ENCODE measurements at regions not wholly inside any gene's neighbourhood (a gene's known extent, or its start where the extent isn't known, plus 50 kb on each side); places are given as distances from the start of the nearest gene placed in this dataset.

DNA sequence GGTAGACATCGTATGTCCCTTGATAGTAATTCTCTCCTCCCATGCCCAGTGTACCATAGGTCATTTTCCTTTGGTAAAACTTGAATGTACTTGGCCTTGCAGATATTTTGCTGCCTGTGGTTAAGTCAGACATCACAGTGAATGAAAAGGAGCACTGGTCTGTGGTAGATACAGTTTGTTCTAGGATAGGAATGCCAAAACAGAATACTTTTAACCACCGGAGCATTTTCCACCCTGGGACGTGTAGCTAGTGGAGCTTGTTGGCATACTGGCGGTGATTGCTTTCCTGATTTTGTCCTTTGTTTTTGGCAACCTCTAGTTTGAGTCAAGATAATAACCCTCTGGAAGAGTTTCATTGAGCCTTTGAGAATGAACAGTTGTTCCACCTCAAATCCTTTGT lies 92.0 kb upstream of the BMPER start:
- no peak for DNase-seq (ENCODE audit: low spot score)

DNA sequence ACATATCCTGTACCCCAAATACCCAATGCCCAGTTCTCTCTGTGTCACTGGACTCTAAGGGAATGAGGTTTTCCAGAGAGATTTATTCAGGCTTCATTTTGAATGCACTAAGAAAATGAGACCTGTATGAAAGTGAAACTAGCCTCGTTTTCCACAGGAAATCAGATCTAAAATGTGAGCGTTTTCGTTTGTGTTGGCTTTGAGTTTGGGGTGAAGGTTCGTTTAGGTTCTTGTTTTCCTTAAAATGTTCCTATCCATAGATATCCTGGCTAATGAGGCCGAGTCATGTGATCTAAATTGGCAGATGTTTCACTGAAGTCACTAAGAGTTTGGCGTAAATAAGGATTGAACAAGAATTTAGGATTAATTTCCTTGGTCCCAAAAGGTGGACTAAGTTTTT lies 90.9 kb upstream of the BMPER start:
- DNase-seq (ENCODE audit: low spot score): no peak

DNA sequence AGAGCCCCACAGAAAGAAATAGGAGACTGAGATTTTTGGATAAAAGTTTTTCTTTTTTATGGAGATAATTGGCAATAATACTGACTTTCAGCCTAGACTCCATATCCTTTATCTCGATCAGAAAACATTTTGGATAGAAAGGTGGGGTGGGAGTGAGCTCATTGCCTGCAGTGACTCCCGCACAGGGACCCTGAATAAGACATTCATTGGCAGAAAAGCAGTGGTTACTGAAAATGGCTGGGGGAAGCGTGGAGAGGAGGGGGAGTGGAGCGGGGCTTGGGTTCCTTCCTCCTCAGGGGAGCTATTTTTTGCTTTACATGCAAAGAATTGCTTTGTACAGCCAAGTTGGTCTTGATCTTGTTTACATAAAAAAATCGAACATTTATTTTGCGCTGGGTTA lies 90.4 kb upstream of the BMPER start:
- DNase-seq (ENCODE audit: low spot score): no peak

DNA sequence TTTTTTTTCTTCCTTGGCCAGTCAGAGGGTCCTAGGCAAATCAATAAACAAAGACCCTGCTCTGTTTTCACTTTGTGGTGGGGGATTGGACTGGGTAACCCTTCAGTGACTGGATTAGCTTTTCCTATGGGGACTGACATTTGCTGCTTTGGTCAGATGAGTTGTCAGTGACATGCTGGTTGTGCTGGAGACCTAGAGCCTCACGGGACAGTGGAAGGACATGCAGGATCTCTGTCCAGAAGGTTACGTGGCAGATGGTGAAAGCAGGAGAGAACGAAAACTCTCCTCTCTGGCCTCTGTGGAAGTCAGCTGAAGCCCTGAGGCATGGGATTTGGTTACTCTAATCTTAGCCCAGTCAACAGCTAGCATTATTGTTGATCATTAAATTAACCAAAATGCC lies 90.0 kb upstream of the BMPER start:
- DNase-seq (ENCODE audit: low spot score): no peak

DNA sequence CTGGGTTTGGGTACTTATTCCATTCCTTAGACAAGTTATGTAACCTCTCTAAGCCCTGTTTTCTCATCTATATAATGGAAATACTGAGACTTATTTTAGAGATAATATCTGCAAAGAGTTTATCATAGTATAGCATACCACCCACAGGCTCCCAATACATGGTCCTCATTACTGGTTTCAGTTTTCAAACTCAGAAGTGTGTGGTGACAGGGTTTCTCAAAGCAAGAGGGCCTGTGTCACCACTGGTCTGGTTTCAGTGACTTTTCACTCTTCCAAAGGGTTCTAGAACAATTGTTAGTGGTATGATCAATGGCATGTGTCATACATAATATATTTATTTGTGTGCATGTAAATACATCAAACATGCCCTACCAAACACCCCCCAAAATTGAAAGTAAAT lies 89.2 kb upstream of the BMPER start:
- DNase-seq (ENCODE audit: low spot score): no peak

DNA sequence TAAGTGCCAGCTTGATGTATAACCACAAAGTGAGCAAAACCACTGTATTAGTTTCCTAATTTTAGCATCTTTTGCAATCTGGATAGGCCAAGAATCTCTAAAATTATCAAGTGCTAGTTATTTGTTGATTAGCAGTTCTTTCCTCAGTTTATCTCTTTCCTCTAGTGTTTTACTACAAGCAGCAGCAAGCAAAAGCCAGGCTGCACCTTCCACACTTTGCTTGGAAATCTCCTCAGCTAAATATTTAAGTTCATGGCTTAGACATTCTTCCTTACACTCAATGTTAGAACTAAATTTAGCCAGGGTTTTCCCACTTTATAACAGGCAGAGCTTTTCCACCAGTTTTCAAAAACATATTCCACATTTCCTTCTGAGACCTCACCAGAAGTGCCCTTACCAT lies 85.7 kb upstream of the BMPER start:
- DNase-seq (ENCODE audit: low spot score): no peak

DNA sequence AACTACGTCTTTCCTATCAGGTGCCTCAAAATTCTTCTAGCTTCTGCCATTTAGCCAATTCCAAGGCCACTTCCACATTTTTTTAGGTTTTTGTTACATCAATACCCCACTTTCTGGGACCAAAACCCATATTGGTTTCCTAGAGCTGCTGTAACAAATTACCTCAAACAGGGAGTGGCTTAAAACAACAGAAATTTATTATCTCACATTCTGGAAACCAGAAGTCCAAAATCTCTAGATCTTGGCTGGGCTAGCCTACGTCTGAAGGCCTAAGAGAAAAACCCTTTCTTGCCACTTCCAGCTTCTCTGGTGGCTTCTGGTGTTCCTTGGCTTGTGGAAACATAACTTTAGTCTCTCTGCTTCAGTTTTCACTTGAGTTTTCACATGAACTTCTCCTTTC lies 85.1 kb upstream of the BMPER start:
- no peak for DNase-seq (ENCODE audit: low spot score)

DNA sequence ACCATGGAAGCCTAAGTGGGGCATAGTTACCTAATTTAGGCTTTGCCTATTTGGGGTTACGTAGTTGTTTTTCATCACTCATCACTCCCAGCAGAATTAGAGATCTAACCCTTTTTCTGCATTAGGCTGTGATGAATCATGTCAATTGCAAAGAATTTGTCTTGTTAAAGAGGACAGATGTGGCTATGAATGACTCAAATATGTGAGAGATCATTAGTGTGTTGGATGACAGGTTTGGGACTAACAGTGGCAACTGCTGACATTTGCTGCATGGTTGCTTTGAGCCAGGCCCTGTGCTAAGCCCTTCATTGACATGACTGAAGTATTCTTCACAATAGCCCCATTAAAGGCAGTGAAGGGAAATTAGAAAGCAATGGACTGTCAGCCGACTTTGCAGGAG lies 83.4 kb upstream of the BMPER start:
- DNase-seq (ENCODE audit: low spot score): no peak

DNA sequence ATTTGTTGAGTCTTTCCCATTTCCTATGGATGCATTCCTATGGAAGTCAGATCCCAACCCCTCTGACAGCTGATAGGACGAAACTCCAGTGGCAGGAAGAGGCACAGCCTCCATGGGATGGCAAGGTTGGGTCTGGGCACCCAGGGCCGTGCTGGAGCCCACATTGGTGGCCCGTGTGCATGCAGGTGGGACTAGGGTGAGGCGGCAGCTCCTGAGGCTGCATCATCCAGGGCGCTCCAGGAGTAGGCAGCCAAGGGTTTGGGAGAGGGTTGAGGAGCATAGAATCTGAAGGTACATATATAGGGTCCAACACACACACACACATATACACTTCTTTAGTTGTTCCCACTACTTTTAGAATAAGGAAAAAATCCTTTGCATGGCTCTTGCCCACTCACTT lies 81.4 kb upstream of the BMPER start:
- no peak for DNase-seq (ENCODE audit: low spot score)

DNA sequence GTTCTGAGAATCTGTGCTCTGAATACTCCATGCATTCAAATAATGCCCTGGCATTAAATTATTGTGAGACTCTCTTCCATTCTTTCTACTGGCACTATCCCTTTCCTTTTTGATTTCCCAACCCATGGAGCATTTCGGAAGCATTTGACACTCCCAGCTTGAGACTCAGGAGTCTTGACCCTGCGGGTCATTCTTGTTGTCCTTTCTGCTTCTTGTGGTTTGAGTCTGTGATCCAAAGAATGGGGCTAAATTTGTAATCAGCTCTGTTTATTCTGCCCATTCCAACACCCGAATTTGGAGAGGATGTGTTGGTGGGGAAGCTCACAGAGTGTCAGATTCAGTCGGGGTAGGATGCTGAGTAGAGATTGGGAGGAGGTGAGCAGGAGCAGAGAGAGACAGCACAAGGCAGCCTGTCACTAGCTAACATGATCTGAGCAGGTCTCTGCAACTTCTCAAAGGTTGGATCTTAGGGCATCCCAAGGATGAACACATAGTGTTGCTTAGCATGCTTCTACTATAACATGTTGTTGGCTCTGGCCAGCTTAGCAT lies 80.4 kb upstream of the BMPER start:
- no peak for DNase-seq (ENCODE audit: low spot score)

DNA sequence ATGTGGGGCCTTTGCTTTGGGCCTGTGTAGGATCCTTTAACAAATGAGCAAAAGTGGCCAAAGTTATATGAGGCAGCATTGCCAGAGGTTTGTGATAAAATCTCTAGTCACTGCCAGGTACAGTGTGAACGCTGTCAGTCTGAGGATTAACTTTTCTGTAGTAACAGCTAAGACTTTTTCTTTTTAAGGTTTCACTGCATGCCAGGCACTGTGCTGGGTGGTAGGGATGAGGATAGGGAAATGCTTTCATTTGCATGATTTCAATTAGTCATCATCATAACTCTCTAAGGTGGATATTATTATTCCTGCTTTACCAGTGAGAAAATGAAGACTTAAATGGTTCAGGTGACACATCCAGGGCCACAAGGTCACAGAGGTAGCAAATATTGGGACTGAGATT lies 79.7 kb upstream of the BMPER start:
- no peak for DNase-seq (ENCODE audit: low spot score)

DNA sequence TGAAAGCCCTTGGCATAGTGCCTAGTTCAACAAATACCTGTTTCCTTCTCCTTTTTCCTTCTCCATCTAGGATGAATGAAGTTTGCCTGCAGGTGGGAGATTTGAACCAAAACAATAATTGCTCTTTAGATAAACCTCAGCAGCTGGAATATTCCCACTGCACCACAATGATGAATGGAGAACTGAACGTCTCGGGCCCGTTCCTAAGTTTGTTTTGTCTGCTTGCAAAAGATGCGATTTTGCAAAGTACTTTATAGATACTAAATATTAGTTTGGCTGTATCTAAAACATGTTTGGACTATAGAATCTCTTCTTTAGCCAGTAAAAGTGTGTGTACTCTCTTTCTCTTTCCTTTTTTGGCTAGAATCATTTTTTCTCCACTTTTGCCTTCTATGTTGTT lies 75.8 kb upstream of the BMPER start:
- no peak for DNase-seq (ENCODE audit: low spot score)

DNA sequence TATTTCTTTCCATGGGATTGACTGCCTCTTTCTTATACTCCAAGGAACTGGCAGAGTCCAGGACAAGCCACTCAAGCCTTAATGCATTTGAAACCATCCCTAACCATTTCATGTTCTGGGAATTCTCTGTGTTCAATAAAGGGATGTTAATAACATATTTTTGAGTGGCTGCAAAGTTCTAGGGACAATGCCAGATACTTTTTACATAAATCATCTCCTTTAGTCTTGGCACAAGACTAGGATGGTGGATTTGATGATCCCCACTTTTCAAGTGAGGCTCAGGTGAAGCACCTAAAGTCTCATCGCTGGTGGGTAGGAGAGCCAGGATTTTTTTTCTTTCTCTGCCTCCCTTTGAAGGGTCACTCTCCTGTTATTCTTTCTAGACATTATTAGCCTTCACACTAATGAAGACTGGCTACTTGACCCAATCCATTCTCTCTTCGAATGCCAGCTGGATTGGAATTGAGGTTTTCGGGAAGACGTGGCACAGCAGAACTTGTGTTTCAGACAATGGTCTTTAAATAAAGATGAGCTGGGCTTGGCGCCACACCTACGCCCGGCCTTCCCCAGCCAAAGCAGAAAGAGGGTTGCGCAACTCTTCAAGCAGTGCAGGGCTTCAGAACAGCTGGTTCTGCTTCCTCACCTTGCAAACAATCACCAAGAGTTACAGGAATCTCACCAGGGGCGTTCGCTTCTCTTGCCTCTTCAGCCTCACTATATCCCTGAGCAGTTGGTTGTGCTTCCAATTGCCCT lies 73.8 kb upstream of the BMPER start:
- no peak for DNase-seq (ENCODE audit: low spot score)

DNA sequence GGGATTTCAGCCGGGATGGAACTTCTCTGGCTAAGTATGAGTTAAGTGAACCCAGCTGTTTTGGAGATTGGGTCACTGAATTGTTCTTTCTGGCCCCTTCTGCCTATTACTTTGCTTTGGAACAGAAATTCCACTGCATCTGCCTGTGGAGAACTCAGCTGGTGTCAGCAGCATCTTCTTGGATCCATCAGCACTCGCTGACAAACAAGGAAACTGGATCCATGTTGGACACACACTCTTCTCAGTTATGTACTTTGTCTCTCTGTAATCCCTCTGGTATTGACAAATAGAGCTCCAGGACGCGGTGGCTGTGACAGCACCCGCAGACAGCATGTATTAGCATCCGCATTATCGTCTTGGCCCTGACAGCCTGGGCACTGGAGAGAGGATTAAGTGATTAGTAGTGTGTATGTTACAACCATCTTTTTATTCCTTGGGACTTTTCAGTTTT lies 73.0 kb upstream of the BMPER start:
- no peak for DNase-seq (ENCODE audit: low spot score)

DNA sequence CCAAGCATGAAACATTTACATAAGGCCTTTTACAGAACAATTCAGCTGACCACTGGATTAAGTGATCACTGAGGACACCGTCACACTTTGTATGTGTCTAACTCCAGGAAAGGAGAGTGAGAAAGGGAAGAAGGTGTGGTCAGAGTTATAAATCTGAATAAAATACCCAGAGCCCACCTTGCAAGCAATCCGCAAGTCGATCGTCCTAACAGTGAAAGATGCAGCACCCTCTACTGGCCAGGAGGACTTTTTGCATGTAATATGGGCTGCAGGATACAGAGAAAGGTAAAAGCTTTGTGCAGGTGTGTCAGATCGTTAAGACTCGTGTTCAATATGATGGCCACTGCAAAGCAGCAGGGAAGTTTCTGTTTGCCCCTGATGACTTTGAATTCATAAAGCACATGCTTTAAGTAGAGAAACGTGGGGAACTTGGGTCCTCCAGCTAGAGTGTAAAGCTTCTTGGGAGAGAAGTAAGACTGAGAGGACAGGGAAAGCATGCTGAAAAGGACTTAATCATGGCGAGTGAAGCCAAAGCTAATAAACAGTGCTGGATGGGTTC lies 68.5 kb upstream of the BMPER start:
- peak; percentile 11 for DNase-seq (ENCODE audit: low spot score)

DNA sequence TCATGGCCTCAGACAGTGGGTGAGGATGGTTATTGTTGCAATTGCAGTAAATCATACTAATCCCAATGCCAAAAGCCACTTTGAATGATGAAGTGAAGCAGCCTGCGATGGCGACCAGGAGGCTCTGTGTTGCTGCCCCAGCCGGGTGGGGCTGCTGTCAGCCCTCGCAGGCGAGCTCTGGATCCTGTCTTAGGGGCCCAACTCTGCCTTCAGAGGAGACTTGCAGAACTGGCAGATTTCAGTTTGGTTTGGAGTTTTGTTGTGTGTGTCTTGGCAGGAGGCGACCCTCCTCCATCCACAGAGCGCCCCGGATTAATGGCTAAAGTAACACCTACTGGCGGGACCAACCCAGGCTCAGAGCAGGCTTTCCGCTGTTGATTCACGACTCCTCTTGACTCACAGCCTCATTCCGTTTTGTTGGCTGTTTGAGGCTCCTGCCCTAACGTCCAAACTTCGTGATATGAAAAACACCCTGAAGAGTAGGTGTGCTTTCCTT lies 67.9 kb upstream of the BMPER start:
- no peak for DNase-seq (ENCODE audit: low spot score)

DNA sequence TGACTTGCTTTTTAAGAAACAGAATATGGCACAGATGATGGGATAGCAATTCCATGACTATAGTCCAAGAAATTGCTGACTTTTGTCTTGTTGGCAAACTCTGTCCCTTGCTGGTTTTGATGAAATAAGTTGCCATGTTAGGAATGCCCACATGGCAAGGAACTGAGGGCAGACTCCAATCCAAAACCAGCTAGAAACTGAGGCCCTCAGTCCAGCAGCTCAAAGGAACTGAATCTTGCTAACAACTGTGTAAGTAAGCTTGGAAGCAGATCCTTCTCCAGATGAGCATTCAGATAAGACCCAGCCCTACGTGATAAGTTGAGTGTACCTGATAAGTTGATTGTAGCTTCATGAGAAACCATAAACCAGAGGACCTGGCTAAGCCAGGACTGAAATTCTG lies 64.3 kb upstream of the BMPER start:
- DNase-seq (ENCODE audit: low spot score): no peak

DNA sequence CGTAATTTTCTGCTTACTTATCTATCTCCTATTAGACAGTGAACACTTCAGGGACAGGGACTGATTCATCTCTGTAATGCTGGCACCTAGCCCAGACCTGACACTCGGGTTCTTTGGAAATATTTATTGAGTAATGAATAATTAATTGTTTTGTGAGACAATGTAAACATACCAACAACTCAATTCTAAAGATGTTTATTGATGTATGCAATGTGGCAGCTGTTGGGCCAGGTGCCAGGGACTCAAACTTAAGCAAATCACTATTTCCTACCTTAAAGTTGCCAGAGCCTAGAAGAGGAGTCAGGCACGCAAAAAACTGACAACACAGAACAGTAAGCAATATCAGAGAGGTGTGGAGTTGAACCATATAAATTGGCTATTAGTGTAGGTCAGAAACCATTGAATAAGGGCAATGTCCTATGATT lies 63.6 kb upstream of the BMPER start:
- no peak for DNase-seq (ENCODE audit: low spot score)

DNA sequence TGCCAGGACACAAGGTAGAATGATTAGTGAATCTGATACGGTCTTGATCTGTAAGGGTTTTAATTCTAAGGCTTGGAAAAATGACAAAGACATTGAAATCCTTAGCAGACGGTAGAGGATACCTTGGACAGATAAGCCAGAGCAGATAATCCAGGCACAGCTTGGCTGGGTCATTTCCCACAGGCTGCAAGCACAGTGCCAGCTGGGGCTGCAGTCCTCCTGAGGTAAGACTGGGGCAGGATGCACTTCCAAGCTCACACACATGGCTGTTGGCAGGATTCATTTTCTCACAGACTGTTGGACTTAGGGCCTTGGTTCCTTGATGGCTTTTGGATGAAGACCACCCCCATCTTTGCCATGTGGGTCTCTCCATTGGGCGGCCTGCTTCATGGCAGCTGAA lies 63.2 kb upstream of the BMPER start:
- no peak for DNase-seq (ENCODE audit: low spot score)

DNA sequence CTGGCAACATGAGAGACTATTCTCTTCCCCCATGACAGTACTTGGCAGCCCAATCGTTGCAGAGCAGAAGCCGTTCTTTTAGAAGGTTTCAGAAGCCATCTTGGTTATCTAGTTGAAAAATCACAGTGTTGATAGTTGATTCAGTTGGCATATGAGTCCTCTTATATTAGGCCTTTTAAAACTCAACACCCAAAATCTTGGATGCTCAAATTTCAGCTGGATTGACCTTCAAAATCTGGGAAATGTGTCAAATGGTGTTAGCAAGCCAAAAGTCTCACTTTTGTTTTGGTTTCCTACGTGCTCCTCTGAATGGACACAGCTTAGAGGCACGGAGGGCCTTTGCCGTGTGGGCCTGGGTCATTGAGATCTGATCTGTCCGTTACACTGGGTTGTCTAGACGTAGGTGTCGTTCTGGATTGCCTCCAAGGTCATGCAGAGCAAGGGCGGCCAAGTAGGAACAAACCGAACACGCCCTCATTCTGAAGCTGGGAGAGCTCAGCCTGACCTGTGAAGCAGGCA lies 59.3 kb upstream of the BMPER start:
- DNase-seq (ENCODE audit: low spot score): no peak

DNA sequence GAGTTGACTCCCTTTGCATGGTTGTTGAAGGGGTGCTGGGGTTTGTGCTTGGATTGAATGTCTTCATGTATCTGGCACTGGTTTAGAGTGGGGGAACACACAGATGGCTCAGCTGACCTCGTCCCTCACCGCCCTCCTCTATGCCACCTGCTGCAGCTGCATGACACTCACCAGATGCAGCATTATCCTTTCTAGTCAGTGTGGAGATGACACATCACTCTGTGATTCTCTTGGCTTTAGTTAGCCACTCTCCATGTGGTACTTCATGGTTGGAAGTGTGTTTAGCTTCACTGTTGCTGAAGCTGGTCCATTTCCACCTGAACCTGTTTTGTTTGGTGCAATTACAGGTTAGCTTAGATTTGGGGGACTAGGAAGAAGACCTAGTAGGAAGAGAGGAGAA lies 56.3 kb upstream of the BMPER start:
- no peak for DNase-seq (ENCODE audit: low spot score)

DNA sequence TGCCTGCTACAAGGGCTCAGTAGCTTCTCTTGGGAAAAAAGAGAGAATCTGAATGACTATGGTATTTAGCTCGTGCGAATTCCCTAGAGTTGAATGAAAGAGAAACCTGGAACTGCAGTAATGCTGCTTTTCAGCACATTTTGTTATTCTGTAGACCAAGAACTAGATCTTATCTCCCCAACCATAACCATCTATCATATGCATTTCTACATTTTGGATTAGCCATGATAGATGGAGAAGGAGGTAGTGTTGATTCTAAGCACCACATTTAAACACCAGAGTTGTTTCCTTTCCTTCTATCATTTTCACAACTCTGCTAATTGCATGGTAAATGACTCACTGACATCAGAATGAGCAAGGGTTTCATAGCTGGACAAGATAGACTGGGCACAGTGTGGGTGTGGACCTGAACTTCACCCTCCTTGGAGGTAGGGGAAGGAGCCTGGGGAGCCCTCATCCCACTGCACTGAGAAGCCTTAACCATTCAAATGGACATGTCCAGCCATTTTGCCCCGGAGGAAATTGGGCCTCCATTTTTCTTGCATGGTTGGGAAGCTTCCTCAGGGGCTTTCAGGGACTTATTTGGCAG lies 55.3 kb upstream of the BMPER start:
- no peak for DNase-seq (ENCODE audit: low spot score)

DNA sequence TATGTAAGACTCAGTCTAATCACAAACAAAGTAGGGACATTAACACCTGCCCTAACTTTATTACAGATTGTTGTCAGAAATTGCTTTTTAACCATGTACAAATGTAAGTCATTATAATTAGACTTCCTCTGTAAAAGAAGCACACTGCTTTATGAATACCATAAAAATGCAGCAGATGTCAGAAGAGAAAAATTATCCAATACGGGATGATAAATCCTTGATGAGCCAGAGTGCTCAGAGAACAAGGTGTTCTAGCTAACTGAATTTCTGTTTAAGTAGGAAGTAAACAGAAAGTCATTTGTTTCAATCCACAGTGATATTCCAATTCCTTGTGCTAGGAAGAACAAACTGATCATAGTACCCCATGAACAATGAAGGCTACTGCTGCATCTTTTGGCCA lies 54.6 kb upstream of the BMPER start:
- DNase-seq (ENCODE audit: low spot score): no peak
